Astrocyte (in vitro differentiated cells and primary cell): ENCODE measurements at regions not wholly inside any gene's neighbourhood (a gene's known extent, or its start where the extent isn't known, plus 50 kb on each side); places are given as distances from the start of the nearest gene placed in this dataset.

Source experiments
- DNase-seq: peaks from one replicate; pipeline ENCODE4 v3.0.0-alpha.2; 2010; ENCODE audit warnings: low read depth
- FAIRE-seq: peaks from 2 replicates; lab custom pipeline; 2011; peaks lifted over from hg19 to GRCh38; lab: Jason Lieb, UNC
- H2AFZ ChIP-seq: 2 replicates; pipeline ENCODE4 v1.6.0; 2012; ENCODE audit warnings: low read depth, low read length, inconsistent platforms
- H3K27ac ChIP-seq: 2 replicates; pipeline ENCODE4 v1.5.1; 2011; ENCODE audit warnings: low read depth, low read length, inconsistent platforms
- H3K27me3 ChIP-seq: 2 replicates; pipeline ENCODE4 v1.6.0; 2011; ENCODE audit warnings: low read length, inconsistent platforms; ENCODE audit not compliant: insufficient read depth
- H3K36me3 ChIP-seq: 2 replicates; pipeline ENCODE4 v1.5.1; 2011; ENCODE audit warnings: low read length, inconsistent platforms; ENCODE audit not compliant: insufficient read depth
- H3K4me1 ChIP-seq: 2 replicates; pipeline ENCODE4 v1.5.1; 2011; ENCODE audit warnings: low read length, inconsistent platforms; ENCODE audit not compliant: insufficient read depth
- H3K4me2 ChIP-seq: 2 replicates; pipeline ENCODE4 v1.6.0; 2012; ENCODE audit warnings: low read length, inconsistent platforms
- H3K4me3 ChIP-seq: 2 replicates; pipeline ENCODE4 v1.5.1; 2011; ENCODE audit warnings: low read depth, mild to moderate bottlenecking, low read length, inconsistent platforms; ENCODE audit not compliant: insufficient read depth
- H3K79me2 ChIP-seq: 2 replicates; pipeline ENCODE4 v1.6.0; 2012; ENCODE audit warnings: mild to moderate bottlenecking, low read length, inconsistent platforms; ENCODE audit not compliant: insufficient read depth
- H3K9ac ChIP-seq: 2 replicates; pipeline ENCODE4 v1.6.0; 2012; ENCODE audit warnings: mild to moderate bottlenecking, low read length, inconsistent platforms
- H3K9me3 ChIP-seq: 2 replicates; pipeline ENCODE4 v1.5.1; 2012; ENCODE audit warnings: low read depth, mild to moderate bottlenecking, low read length, inconsistent platforms; ENCODE audit not compliant: insufficient read depth
- H4K20me1 ChIP-seq: 2 replicates; pipeline ENCODE4 v1.6.0; 2012; ENCODE audit warnings: low read length, inconsistent platforms; ENCODE audit not compliant: insufficient read depth
- H3K27ac Mint-ChIP-seq: one replicate; pipeline ENCODE4 v1.8.0; 2021; ENCODE audit warnings: mild to moderate bottlenecking, mixed read lengths; ENCODE audit not compliant: unreplicated experiment
- H3K27me3 Mint-ChIP-seq: one replicate; pipeline ENCODE4 v1.8.0; 2021; ENCODE audit warnings: low read depth, mixed read lengths; ENCODE audit not compliant: unreplicated experiment
- H3K36me3 Mint-ChIP-seq: one replicate; pipeline ENCODE4 v1.8.0; 2021; ENCODE audit warnings: low read depth, mixed read lengths; ENCODE audit not compliant: unreplicated experiment
- H3K4me1 Mint-ChIP-seq: one replicate; pipeline ENCODE4 v1.8.0; 2021; ENCODE audit warnings: low read depth, mixed read lengths; ENCODE audit not compliant: unreplicated experiment
- H3K4me3 Mint-ChIP-seq: one replicate; pipeline ENCODE4 v1.8.0; 2021; ENCODE audit warnings: mild to moderate bottlenecking, moderate library complexity, mixed read lengths; ENCODE audit not compliant: unreplicated experiment
- H3K9me3 Mint-ChIP-seq: one replicate; pipeline ENCODE4 v1.8.0; 2021; ENCODE audit warnings: mild to moderate bottlenecking, mixed read lengths; ENCODE audit not compliant: unreplicated experiment
- CTCF ChIP-seq: IDR thresholded peaks from 2 replicates; pipeline ENCODE4 v1.5.1; 2011; ENCODE audit warnings: low read depth, mild to moderate bottlenecking, inconsistent platforms, low read length, moderate library complexity; ENCODE audit not compliant: insufficient read depth
- EZH2 ChIP-seq: IDR thresholded peaks from 2 replicates; pipeline ENCODE4 v1.6.1; 2012; ENCODE audit warnings: mild to moderate bottlenecking, low read length, inconsistent platforms; ENCODE audit not compliant: insufficient read depth

GRCh38 chr6:134564705-134565104, 246.8 kb upstream of the SGK1 start:
- Mint-ChIP-seq H3K9me3 (peaks cover 8% of the 10 kb centered on the region), H3K4me3 (no peak overlapping the region), H3K27me3 (no peaks in the 10 kb centered on the region), H3K36me3 (no peaks in the 10 kb centered on the region), H3K27ac (no peak overlapping the region), H3K4me1 (no peaks in the 10 kb centered on the region)
- no peak overlapping the region for H3K4me3 ChIP-seq
- FAIRE-seq (no peak), DNase-seq (no peak)
- H2AFZ ChIP-seq, result no peak overlapping the region
- H4K20me1 ChIP-seq, result no peaks in the 10 kb centered on the region
- no peaks in the 10 kb centered on the region for H3K4me1 ChIP-seq
- H3K36me3 ChIP-seq, result no peaks in the 10 kb centered on the region
- no peaks in the 10 kb centered on the region for H3K9me3 ChIP-seq
- H3K79me2 ChIP-seq, result no peaks in the 10 kb centered on the region
- H3K27ac ChIP-seq, result no peak overlapping the region
- no peak overlapping the region for H3K4me2 ChIP-seq
- H3K9ac ChIP-seq, result no peak overlapping the region
- no peak for TF ChIP-seq CTCF
- no peak for TF ChIP-seq EZH2
- no peaks in the 10 kb centered on the region for H3K27me3 ChIP-seq

GRCh38 chr6:134560019-134560418, 242.1 kb upstream of the SGK1 start:
- no peaks in the 10 kb centered on the region for H3K27me3 Mint-ChIP-seq
- DNase-seq, result no peak
- H3K9me3 Mint-ChIP-seq, result peaks cover 5% of the 10 kb centered on the region
- H3K79me2 ChIP-seq, result no peaks in the 10 kb centered on the region
- H3K4me3 ChIP-seq, result no peak overlapping the region
- peaks cover 2% of the 10 kb centered on the region for H3K36me3 Mint-ChIP-seq
- FAIRE-seq, result no peak
- H3K27ac Mint-ChIP-seq, result no peak overlapping the region
- no peaks in the 10 kb centered on the region for H3K27me3 ChIP-seq
- no peaks in the 10 kb centered on the region for H3K9me3 ChIP-seq
- H3K4me2 ChIP-seq, result no peak overlapping the region
- H3K4me1 Mint-ChIP-seq, result no peaks in the 10 kb centered on the region
- no peaks in the 10 kb centered on the region for H4K20me1 ChIP-seq
- H3K36me3 ChIP-seq, result no peaks in the 10 kb centered on the region
- H3K9ac ChIP-seq, result no peak overlapping the region
- no peaks in the 10 kb centered on the region for H3K4me1 ChIP-seq
- H3K4me3 Mint-ChIP-seq, result no peak overlapping the region
- TF ChIP-seq CTCF (no peak), EZH2 (no peak)
- H2AFZ ChIP-seq, result no peak overlapping the region
- no peak overlapping the region for H3K27ac ChIP-seq

GRCh38 chr6:134557509-134557908, 239.6 kb upstream of the SGK1 start:
- FAIRE-seq (no peak), DNase-seq (no peak)
- Histone ChIP-seq H3K27ac (no peak overlapping the region), H3K4me1 (no peaks in the 10 kb centered on the region), H3K4me2 (no peak overlapping the region), H3K9ac (no peak overlapping the region), H3K79me2 (no peaks in the 10 kb centered on the region), H4K20me1 (no peaks in the 10 kb centered on the region), H2AFZ (no peak overlapping the region), H3K4me3 (no peak overlapping the region), H3K36me3 (no peaks in the 10 kb centered on the region), H3K27me3 (no peaks in the 10 kb centered on the region), H3K9me3 (no peaks in the 10 kb centered on the region)
- Mint-ChIP-seq H3K4me1 (no peaks in the 10 kb centered on the region), H3K9me3 (peaks cover 3% of the 10 kb centered on the region), H3K27me3 (no peaks in the 10 kb centered on the region), H3K36me3 (peaks cover 2% of the 10 kb centered on the region), H3K4me3 (no peak overlapping the region), H3K27ac (no peak overlapping the region)
- TF ChIP-seq EZH2 (no peak), CTCF (no peak)
